NB4 (cell line): ENCODE measurements at regions not wholly inside any gene's neighbourhood (a gene's known extent, or its start where the extent isn't known, plus 50 kb on each side); places are given as distances from the start of the nearest gene placed in this dataset.

Experiments used
- DNase-seq: peaks from one replicate; pipeline ENCODE4 v3.0.0; 2010; ENCODE audit warnings: low read depth
- H3K4me3 ChIP-seq: one replicate; pipeline ENCODE4 v1.5.1; 2011; ENCODE audit warnings: mild to moderate bottlenecking, low read depth, low read length, moderate library complexity
- MYC ChIP-seq: IDR thresholded peaks from 2 replicates; pipeline ENCODE4 v1.6.1; 2011; ENCODE audit warnings: low read depth, low read length
- POLR2A ChIP-seq: IDR thresholded peaks from 2 replicates; pipeline ENCODE4 v1.6.1; 2011; ENCODE audit warnings: mild to moderate bottlenecking; ENCODE audit not compliant: insufficient read length; ENCODE audit errors: extremely low read depth
- TF ChIP-seq, protein P1 (sequence below): IDR thresholded peaks from 2 replicates; pipeline ENCODE4 v1.6.1; 2011; ENCODE audit warnings: low read depth, low read length
- TF ChIP-seq, protein P2 (sequence below): IDR thresholded peaks from one replicate; pipeline ENCODE4 v1.5.1; 2012; ENCODE audit warnings: low read depth, low read length

DNA sequence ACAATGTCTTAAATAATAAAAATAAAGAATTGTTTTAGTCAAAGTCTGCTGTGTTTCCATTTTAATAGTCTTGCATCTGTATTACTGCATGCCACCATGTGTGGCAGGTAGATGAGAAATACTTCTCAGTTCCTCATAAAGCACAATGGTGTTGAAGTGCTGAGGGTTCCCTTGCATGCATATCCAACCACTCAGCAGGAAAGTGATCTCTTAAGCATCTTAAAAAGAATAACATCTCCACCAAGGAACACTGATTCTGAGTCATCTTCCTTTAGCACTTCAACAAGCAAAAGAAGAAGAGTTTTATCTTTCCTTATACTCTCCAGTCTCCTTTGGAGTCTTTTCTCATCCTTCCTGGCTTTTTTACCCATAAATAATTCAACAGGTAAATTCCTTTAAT, 602.0 kb downstream of the TBL1XR1 start:
- no peak for DNase-seq
- TF ChIP-seq, protein P1, sequence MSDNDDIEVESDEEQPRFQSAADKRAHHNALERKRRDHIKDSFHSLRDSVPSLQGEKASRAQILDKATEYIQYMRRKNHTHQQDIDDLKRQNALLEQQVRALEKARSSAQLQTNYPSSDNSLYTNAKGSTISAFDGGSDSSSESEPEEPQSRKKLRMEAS, result no peak
- TF ChIP-seq POLR2A (no peak), MYC (no peak)
- TF ChIP-seq, protein P2, sequence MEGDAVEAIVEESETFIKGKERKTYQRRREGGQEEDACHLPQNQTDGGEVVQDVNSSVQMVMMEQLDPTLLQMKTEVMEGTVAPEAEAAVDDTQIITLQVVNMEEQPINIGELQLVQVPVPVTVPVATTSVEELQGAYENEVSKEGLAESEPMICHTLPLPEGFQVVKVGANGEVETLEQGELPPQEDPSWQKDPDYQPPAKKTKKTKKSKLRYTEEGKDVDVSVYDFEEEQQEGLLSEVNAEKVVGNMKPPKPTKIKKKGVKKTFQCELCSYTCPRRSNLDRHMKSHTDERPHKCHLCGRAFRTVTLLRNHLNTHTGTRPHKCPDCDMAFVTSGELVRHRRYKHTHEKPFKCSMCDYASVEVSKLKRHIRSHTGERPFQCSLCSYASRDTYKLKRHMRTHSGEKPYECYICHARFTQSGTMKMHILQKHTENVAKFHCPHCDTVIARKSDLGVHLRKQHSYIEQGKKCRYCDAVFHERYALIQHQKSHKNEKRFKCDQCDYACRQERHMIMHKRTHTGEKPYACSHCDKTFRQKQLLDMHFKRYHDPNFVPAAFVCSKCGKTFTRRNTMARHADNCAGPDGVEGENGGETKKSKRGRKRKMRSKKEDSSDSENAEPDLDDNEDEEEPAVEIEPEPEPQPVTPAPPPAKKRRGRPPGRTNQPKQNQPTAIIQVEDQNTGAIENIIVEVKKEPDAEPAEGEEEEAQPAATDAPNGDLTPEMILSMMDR, result no peak

DNA sequence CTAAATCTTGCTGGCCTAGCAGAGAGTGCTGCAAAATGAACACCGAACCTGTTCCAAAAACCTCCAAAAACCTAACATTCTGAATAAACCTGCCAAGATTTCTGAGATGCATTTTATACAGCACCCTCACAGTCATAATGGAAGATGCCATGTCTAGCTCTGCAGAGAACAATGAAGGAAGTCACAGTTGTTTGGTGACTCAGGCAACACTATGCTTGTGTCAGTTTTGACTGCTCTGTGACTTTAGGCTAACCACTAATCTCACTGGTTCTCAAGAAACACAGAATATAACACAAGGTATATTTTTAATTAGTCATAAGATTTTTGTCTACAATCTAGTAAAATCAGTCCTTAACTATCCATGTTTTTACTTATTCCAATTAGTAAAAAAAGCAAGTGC, 606.6 kb downstream of the TBL1XR1 start:
- no peak overlapping the region for H3K4me3 ChIP-seq
- TF ChIP-seq, protein P2, result no peak
- TF ChIP-seq POLR2A, result no peak
- TF ChIP-seq, protein P1, result no peak
- TF ChIP-seq MYC, result no peak
- DNase-seq, result no peak

More for the DNA sequence above, 602.0 kb downstream of the TBL1XR1 start:
- no peak overlapping the region for H3K4me3 ChIP-seq

DNA sequence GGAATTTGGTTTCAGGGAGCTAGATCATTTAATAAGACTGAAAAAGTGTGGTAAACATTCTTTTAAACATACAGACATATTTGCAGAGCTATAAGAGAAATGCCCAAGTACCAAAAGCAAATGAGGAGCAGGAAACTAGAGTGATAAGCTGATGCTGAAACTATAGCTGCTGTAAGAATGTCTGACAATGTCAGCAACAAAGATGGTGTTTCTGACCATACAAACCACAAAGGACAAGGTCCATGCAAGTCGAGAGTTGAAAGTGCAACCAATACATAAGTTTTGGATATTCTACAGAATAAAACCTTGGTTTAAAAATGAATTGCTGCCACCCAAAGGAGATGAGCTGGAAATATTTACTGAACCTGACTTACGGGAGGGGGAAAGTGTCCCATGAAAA, 610.2 kb downstream of the TBL1XR1 start:
- H3K4me3 ChIP-seq, result no peak overlapping the region
- DNase-seq, result no peak
- no peak for TF ChIP-seq MYC
- TF ChIP-seq POLR2A, result no peak
- TF ChIP-seq, protein P1, result no peak
- TF ChIP-seq, protein P2, result no peak

DNA sequence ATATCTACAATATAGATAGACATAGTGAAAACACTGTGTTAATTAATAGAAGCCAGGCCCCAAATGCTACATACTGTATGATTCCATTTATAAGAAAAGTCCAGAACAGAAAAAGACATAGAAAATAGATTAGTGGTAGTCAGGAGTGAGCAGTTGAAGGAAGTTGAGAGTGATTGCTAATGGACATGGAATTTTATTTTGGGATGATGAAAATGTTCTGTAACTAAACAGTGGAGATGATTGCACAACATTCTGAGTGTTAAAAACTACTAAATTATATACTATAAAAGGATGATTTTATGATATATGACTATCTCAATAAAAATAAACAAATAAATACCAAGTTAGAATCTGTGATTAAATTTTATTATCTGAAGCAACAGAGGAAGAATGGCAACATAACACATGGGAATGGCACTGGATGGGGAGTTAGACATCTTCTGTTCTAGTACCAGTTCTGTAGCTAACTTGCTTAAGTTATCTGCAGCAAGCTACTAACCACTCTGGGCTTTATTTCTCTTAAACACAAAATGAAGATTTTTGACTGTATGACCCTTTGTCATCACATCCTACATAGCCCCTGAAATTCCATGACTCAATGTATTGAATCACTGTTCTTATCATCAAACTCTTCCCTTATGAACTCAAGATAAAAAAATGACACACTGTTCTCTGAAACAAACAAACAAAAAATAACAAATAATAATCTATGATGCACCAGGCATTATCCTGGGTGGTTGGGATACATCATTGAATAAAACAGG, 612.7 kb downstream of the TBL1XR1 start:
- TF ChIP-seq, protein P2, result no peak
- no peak for TF ChIP-seq POLR2A
- TF ChIP-seq, protein P1, result no peak
- no peak for TF ChIP-seq MYC
- H3K4me3 ChIP-seq, result no peak overlapping the region
- DNase-seq, result no peak

DNA sequence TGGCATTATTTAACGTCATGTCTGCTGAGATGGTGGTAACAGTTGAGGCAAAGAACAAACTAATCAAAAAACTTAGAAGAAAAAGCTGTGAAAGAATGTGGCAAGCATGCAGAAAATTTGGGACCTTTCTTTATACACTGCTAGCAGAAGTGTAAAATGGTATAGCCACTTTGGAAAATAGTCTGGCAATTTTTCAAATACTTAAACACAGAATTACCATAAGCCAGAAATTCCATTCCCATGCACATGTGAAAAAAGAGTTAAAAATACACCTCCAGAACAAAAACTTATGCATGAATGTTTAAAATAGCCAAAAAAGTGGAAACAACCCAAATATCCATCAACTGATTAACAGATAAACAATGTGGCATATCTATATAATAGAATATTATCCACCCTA, 613.3 kb downstream of the TBL1XR1 start:
- no peak for DNase-seq
- H3K4me3 ChIP-seq, result no peak overlapping the region
- TF ChIP-seq, protein P1, result no peak
- TF ChIP-seq, protein P2, result no peak
- no peak for TF ChIP-seq POLR2A
- TF ChIP-seq MYC, result no peak

DNA sequence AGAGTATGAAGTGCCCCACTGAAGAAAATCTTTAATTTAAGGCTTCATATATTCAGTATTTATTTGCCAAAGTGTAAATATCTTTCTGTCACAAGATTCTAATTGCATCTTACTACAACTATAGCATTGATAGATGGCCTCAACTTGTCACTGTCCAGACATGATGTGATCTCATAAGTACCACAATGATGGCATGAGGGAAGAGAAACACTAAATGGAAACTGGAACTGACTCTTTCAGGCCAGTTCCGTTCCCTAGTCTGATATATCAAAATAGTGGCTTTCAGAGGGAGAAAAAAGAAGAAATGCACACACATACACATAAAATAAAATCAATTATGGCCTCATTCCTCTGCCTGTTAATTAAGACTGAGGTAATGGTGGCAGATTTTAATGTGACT, 615.7 kb downstream of the TBL1XR1 start:
- TF ChIP-seq MYC, result no peak
- H3K4me3 ChIP-seq, result no peak overlapping the region
- no peak for DNase-seq
